Prostate gland (tissue), 2 donors: ENCODE measurements at regions not wholly inside any gene's neighbourhood (a gene's known extent, or its start where the extent isn't known, plus 50 kb on each side); places are given as distances from the start of the nearest gene placed in this dataset.

Experiments used
- DNase-seq: peaks from one replicate; pipeline ENCODE4 v3.0.0-alpha.2; 2019; ENCODE audit warnings: low spot score
- H3K27ac ChIP-seq, 2 donors: fragments of 200-600 bp; sonication (generic); 2 replicates each; pipeline ENCODE4 v1.5.1; 2017 to 2019
- H3K27me3 ChIP-seq: fragments of 200-600 bp; sonication (generic); replicated peaks from 2 replicates; pipeline ENCODE4 v1.5.1; 2019; ENCODE audit not compliant: insufficient read depth
- H3K36me3 ChIP-seq, 2 donors: fragments of 200-600 bp; sonication (generic); 1 replicate in 1 of 2; 2 replicates in 1 of 2; pipeline versions ENCODE4 v1.5.1 to v1.8.1; 2017 to 2019
- H3K4me1 ChIP-seq: fragments of 200-600 bp; sonication (generic); replicated peaks from 2 replicates; pipeline ENCODE4 v1.5.1; 2019
- H3K4me3 ChIP-seq, 2 donors: fragments of 200-600 bp; sonication (generic); 2 replicates each; pipeline ENCODE4 v1.5.1; 2017 to 2019
- H3K9me3 ChIP-seq: fragments of 200-600 bp; sonication (generic); 2 replicates; pipeline ENCODE4 v1.5.1; 2017
- CTCF ChIP-seq, 4 experiments: fragments of 200-600 bp in 2 of 4; fragments of 450-650 bp in 2 of 4; sonication (generic) in 2 of 4; IDR thresholded peaks; 1 replicate in 3 of 4; 2 replicates in 1 of 4; pipeline ENCODE4 v1.5.1; 2016 to 2019; ENCODE audit warnings: antibody characterized with exemption in 4 of 4, mild to moderate bottlenecking in 2 of 4, moderate library complexity in 2 of 4
- POLR2A ChIP-seq: fragments of 450-650 bp; IDR thresholded peaks from one replicate; pipeline ENCODE4 v1.6.1; 2016; ENCODE audit warnings: antibody characterized with exemption, mild to moderate bottlenecking
- POLR2AphosphoS5 ChIP-seq: sonication (generic); formaldehyde crosslinking; IDR thresholded peaks from one replicate; pipeline ENCODE4 v1.6.1; 2017; ENCODE audit warnings: antibody characterized with exemption
- WGBS: methylation state at CpG from one replicate; pipeline ENCODE4 v1.1.5; 2018; 5-methylcytosine and 5-hydroxymethylcytosine counted together
- intact Hi-C: fragments of 100-400 bp; cut with DNase I; formaldehyde crosslinking; loops from one replicate; pipeline ENCODE4 v1.14.2; 2022

GRCh38 chr7:81506609-81507008 is 263.2 kb downstream of the HGF start:
- Histone ChIP-seq H3K36me3 (no peaks in the 10 kb centered on the region), H3K27ac (no peak overlapping the region), H3K27me3 (no peaks in the 10 kb centered on the region), H3K4me3 (no peak overlapping the region), H3K9me3 (no peaks in the 10 kb centered on the region), H3K4me1 (no peaks in the 10 kb centered on the region)
- intact Hi-C loops, result no loop called here
- WGBS, result 27% methylated on average over 1 of the region's 1 CpG
- DNase-seq, result no peak
- no peak for TF ChIP-seq CTCF (IDR thresholded peaks at IDR 0.05)
- TF ChIP-seq POLR2A, result no peak
- no peak for TF ChIP-seq POLR2AphosphoS5

- no peak for DNase-seq
- H3K4me3 ChIP-seq, result no peak overlapping the region
- intact Hi-C loops, result loop anchor here (5.0 kb wide), 2 partner anchors 264 to 519 kb away; no protein-coding TSS in a partner anchor
- H3K27me3 ChIP-seq, result no peaks in the 10 kb centered on the region
- no peaks in the 10 kb centered on the region for H3K4me1 ChIP-seq
- no peaks in the 10 kb centered on the region for H3K9me3 ChIP-seq
- no peak overlapping the region for H3K27ac ChIP-seq
- TF ChIP-seq CTCF (IDR thresholded peaks at IDR 0.05), result no peak
- no peak for TF ChIP-seq POLR2A
- no peak for TF ChIP-seq POLR2AphosphoS5
- H3K36me3 ChIP-seq, result no peaks in the 10 kb centered on the region
Measured at GRCh38 chr7:81503771-81504170, 266.1 kb downstream of the HGF start.

- 87% methylated on average over 4 of the region's 4 CpGs for WGBS
- H3K27ac ChIP-seq, result no peak overlapping the region
- no peaks in the 10 kb centered on the region for H3K36me3 ChIP-seq
- TF ChIP-seq POLR2A, result no peak
- TF ChIP-seq CTCF (IDR thresholded peaks at IDR 0.05), result no peak
- TF ChIP-seq POLR2AphosphoS5, result no peak
- DNase-seq, result no peak
- H3K9me3 ChIP-seq, result no peaks in the 10 kb centered on the region
- no peaks in the 10 kb centered on the region for H3K27me3 ChIP-seq
- H3K4me3 ChIP-seq, result no peak overlapping the region
- intact Hi-C loops, result loop anchor here (5.0 kb wide), 2 partner anchors 264 to 519 kb away; no protein-coding TSS in a partner anchor
- no peaks in the 10 kb centered on the region for H3K4me1 ChIP-seq
Measured at GRCh38 chr7:81503336-81503735, 266.5 kb downstream of the HGF start.

GRCh38 chr7:81501220-81501619 is 268.6 kb downstream of the HGF start:
- 77% methylated on average over 2 of the region's 2 CpGs for WGBS
- Histone ChIP-seq H3K4me3 (no peak overlapping the region), H3K36me3 (no peaks in the 10 kb centered on the region), H3K27ac (no peak overlapping the region), H3K4me1 (no peaks in the 10 kb centered on the region), H3K9me3 (no peaks in the 10 kb centered on the region), H3K27me3 (no peaks in the 10 kb centered on the region)
- no peak for TF ChIP-seq POLR2AphosphoS5
- no peak for TF ChIP-seq POLR2A
- TF ChIP-seq CTCF (IDR thresholded peaks at IDR 0.05), result peak in 1 of 4 experiments; percentile 30
- DNase-seq, result no peak
- intact Hi-C loops, result loop anchor here (5.0 kb wide), 2 partner anchors 266 to 521 kb away; no protein-coding TSS in a partner anchor

GRCh38 chr7:81500631-81501030 is 269.2 kb downstream of the HGF start:
- WGBS, result 56% methylated on average over 8 of the region's 8 CpGs
- no peak overlapping the region for H3K27ac ChIP-seq
- no peaks in the 10 kb centered on the region for H3K36me3 ChIP-seq
- H3K9me3 ChIP-seq, result no peaks in the 10 kb centered on the region
- intact Hi-C loops, result loop anchor here (5.0 kb wide), 2 partner anchors 267 to 522 kb away; no protein-coding TSS in a partner anchor
- no peaks in the 10 kb centered on the region for H3K4me1 ChIP-seq
- no peak overlapping the region for H3K4me3 ChIP-seq
- no peak for DNase-seq
- TF ChIP-seq POLR2A (no peak), CTCF (IDR thresholded peaks at IDR 0.05) (no peak), POLR2AphosphoS5 (no peak)
- H3K27me3 ChIP-seq, result peaks cover 3% of the 10 kb centered on the region
